ENCODE measurements at regions not wholly inside any gene's neighbourhood (a gene's known extent, or its start where the extent isn't known, plus 50 kb on each side); places are given as distances from the start of the nearest gene placed in this dataset.

DNA sequence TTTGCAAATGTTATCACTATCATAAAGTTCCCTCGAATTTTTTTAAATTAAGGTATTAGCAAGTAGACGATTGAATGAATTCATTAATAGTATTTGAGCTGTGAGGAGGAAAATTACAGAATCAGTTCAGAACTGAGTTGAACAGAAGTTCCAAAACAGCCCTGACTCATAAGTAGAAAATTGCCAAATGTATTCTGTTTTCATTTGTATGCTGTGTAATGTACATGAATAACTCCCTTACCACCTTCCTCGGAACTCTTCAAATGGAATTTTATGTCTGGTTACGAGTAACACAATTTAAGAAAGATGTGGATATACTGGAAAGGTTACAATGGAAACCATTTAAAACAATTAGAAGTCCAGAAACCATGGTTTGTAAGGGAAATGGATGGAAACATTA lies 283.3 kb upstream of the FAR2 start:
- no peak overlapping the region for H3K4me3 Mint-ChIP-seq
- no peak overlapping the region for H3K27ac Mint-ChIP-seq
- DNase-seq = no peak
- H3K9me3 Mint-ChIP-seq = no peaks in the 10 kb centered on the region
- no peaks in the 10 kb centered on the region for H3K36me3 Mint-ChIP-seq (ENCODE audit: low read depth)
- peaks cover 18% of the 10 kb centered on the region for H3K4me1 Mint-ChIP-seq
- peaks cover 3% of the 10 kb centered on the region for H3K27me3 Mint-ChIP-seq (ENCODE audit: low read depth, poor library complexity)
- TF ChIP-seq, protein P1, sequence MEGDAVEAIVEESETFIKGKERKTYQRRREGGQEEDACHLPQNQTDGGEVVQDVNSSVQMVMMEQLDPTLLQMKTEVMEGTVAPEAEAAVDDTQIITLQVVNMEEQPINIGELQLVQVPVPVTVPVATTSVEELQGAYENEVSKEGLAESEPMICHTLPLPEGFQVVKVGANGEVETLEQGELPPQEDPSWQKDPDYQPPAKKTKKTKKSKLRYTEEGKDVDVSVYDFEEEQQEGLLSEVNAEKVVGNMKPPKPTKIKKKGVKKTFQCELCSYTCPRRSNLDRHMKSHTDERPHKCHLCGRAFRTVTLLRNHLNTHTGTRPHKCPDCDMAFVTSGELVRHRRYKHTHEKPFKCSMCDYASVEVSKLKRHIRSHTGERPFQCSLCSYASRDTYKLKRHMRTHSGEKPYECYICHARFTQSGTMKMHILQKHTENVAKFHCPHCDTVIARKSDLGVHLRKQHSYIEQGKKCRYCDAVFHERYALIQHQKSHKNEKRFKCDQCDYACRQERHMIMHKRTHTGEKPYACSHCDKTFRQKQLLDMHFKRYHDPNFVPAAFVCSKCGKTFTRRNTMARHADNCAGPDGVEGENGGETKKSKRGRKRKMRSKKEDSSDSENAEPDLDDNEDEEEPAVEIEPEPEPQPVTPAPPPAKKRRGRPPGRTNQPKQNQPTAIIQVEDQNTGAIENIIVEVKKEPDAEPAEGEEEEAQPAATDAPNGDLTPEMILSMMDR (IDR thresholded peaks at IDR 0.05) = no peak

DNA sequence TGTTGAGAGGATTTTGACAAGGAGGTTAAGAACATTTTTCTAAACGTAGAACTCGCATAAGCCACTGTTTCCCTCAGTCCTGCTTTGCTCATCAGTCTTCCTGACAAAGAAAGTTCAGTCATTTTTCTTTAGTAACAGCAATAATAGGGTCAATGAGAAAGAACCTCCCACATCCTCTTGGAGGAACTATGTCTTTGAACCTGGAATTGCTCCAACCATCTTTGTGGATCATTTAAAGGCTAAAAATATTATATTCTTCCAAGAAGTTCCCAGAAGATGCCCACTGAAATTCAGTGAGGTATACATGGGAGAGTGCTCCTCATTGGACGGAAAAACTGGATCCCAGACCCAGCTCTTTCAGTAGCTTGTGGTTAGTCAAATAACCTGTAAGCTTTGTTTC lies 282.8 kb upstream of the FAR2 start:
- TF ChIP-seq, protein P1 (IDR thresholded peaks at IDR 0.05) = no peak
- no peak for DNase-seq
- Mint-ChIP-seq H3K4me3 (no peak overlapping the region), H3K4me1 (peaks cover 18% of the 10 kb centered on the region), H3K36me3 (ENCODE audit: low read depth) (no peaks in the 10 kb centered on the region), H3K27me3 (ENCODE audit: low read depth, poor library complexity) (peaks cover 3% of the 10 kb centered on the region), H3K9me3 (no peaks in the 10 kb centered on the region), H3K27ac (no peak overlapping the region)

DNA sequence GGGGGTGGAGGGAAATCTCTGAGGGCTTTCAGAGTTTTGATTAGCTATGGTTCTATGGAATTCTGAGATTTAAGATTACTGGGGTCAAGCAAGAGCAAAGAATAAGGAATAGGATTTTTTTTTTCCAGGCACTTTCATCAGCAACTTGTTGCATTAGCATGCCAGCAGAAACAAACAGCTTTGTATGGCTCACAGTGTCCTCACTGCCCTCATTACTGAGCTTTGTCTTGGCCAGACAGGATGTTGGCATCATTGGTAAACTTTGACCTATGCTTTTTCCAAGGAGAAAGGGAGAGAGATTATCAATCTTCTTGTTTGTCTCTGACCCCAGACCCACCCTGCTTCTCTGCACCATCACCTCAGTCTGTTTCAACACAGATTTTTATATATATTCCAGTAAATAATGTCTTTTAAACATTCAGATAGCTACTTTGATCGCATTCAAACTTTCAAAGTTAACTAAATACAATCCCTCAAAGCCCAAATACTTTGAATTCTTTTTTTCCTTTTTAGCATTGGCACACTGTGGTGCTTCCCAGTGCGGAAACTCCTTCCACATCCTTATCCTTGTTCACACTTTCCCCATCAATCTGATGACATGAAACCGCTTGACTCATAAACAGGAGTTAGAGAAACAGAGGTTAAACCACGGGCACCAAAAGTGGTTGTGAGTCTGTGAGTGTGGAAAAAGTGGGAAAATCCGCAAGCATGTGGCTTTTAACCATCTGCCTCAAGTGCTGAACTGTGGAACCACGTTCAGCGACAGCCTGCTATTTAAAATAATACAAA lies 282.2 kb upstream of the FAR2 start:
- H3K4me3 Mint-ChIP-seq = no peak overlapping the region
- H3K9me3 Mint-ChIP-seq = no peaks in the 10 kb centered on the region
- no peaks in the 10 kb centered on the region for H3K36me3 Mint-ChIP-seq (ENCODE audit: low read depth)
- TF ChIP-seq, protein P1 (IDR thresholded peaks at IDR 0.05) = no peak
- no peak for DNase-seq
- H3K27me3 Mint-ChIP-seq (ENCODE audit: low read depth, poor library complexity) = peaks cover 3% of the 10 kb centered on the region
- H3K27ac Mint-ChIP-seq = no peak overlapping the region
- peaks cover 18% of the 10 kb centered on the region for H3K4me1 Mint-ChIP-seq

DNA sequence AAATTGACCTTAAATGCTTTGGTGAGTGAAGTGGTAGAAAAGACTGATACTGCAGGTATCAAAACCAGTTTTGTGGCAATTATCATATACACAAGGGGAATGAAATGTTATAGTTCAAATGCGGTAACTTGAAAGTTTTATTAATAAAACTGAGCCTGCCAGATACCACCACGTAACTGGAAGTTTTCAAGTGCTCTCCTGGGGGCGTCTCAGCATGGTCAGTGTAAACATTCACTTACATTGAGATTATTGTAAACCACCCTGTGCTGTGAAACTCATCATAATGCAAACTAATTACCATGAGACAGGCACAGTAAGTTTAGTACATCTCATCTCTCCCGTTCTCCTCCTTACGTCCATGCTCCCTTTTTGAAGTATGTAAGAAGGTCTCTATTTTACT lies 280.7 kb upstream of the FAR2 start:
- no peaks in the 10 kb centered on the region for H3K36me3 Mint-ChIP-seq (ENCODE audit: low read depth)
- peaks cover 18% of the 10 kb centered on the region for H3K4me1 Mint-ChIP-seq
- no peak overlapping the region for H3K27ac Mint-ChIP-seq
- H3K4me3 Mint-ChIP-seq = no peak overlapping the region
- DNase-seq = no peak
- TF ChIP-seq, protein P1 (IDR thresholded peaks at IDR 0.05) = no peak
- H3K27me3 Mint-ChIP-seq (ENCODE audit: low read depth, poor library complexity) = peaks cover 3% of the 10 kb centered on the region
- H3K9me3 Mint-ChIP-seq = no peaks in the 10 kb centered on the region

DNA sequence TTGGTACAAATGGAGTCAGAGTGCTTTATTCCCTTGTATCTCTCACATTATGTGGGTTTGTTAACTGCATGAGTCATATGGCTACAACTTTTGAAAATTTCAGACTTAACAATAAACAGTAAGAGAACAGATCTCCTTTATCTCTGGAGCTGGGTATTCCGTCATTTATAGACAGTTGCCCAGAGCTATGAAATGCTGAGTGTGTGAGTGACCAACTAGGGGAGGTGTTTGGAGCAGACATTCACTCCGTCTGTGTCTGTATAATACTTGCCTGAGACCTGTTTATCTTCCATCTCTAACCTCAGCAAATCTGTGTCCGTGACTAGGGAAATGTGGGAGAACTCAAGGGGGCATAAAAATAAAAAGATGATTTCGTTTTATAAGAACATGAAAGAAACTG lies 279.9 kb upstream of the FAR2 start:
- TF ChIP-seq, protein P1 (IDR thresholded peaks at IDR 0.05) = no peak
- no peak for DNase-seq
- H3K27me3 Mint-ChIP-seq (ENCODE audit: low read depth, poor library complexity) = peaks cover 3% of the 10 kb centered on the region
- H3K4me1 Mint-ChIP-seq = peaks cover 18% of the 10 kb centered on the region
- H3K36me3 Mint-ChIP-seq (ENCODE audit: low read depth) = no peaks in the 10 kb centered on the region
- no peaks in the 10 kb centered on the region for H3K9me3 Mint-ChIP-seq
- H3K4me3 Mint-ChIP-seq = no peak overlapping the region
- H3K27ac Mint-ChIP-seq = no peak overlapping the region

DNA sequence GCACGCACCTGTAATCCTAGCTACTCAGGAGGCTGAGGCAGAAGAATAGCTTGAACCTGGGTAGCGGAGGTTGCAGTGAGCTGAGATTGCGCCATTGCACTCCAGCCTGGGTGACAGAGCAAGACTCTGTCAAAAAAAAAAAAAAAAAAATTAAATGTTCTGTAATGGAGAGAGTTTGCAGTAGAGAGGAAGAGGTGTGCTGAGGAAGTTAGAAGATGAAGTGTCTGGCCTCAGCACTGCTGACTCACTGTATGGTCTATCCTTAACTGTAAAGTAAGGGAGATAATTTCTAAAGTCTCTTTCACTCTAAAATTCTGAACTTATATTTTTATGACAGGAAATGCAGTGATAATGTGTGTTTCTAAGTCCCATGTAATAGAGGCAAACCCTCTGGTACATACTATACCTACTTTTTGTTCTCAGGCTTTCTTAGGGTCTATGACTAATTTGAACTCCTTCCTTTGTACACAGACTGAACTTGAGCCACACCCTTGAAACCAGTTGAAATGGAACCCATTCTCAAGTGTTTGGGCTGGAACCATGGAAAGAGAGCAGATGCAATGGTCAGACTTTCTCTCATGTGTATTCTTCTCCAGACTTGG lies 278.1 kb upstream of the FAR2 start:
- Mint-ChIP-seq H3K4me3 (no peak overlapping the region), H3K27ac (no peak overlapping the region), H3K9me3 (no peaks in the 10 kb centered on the region), H3K36me3 (ENCODE audit: low read depth) (no peaks in the 10 kb centered on the region), H3K4me1 (peaks cover 18% of the 10 kb centered on the region), H3K27me3 (ENCODE audit: low read depth, poor library complexity) (peaks cover 7% of the 10 kb centered on the region)
- DNase-seq = no peak
- TF ChIP-seq, protein P1 (IDR thresholded peaks at IDR 0.05) = no peak

All from nephron progenitor cell (in vitro differentiated cells).